Testis (tissue), 2 donors: ENCODE measurements at regions not wholly inside any gene's neighbourhood (a gene's known extent, or its start where the extent isn't known, plus 50 kb on each side); places are given as distances from the start of the nearest gene placed in this dataset.

Experiments
- POLR2A ChIP-seq: fragments of 450-650 bp; IDR thresholded peaks from one replicate; pipeline ENCODE4 v1.6.1; 2017; ENCODE audit warnings: antibody characterized with exemption, mild to moderate bottlenecking, moderate library complexity
- TF ChIP-seq, protein P1 (sequence below), 3 experiments: fragments of 450-650 bp in 2 of 3; fragments of 200-600 bp in 1 of 3; sonication (generic) in 1 of 3; IDR thresholded peaks; one replicate each; pipeline ENCODE4 v1.5.1; 2016 to 2019; ENCODE audit warnings: antibody characterized with exemption in 3 of 3, mild to moderate bottlenecking in 2 of 3, moderate library complexity in 1 of 3

- TF ChIP-seq, protein P1, sequence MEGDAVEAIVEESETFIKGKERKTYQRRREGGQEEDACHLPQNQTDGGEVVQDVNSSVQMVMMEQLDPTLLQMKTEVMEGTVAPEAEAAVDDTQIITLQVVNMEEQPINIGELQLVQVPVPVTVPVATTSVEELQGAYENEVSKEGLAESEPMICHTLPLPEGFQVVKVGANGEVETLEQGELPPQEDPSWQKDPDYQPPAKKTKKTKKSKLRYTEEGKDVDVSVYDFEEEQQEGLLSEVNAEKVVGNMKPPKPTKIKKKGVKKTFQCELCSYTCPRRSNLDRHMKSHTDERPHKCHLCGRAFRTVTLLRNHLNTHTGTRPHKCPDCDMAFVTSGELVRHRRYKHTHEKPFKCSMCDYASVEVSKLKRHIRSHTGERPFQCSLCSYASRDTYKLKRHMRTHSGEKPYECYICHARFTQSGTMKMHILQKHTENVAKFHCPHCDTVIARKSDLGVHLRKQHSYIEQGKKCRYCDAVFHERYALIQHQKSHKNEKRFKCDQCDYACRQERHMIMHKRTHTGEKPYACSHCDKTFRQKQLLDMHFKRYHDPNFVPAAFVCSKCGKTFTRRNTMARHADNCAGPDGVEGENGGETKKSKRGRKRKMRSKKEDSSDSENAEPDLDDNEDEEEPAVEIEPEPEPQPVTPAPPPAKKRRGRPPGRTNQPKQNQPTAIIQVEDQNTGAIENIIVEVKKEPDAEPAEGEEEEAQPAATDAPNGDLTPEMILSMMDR (IDR thresholded peaks at IDR 0.05), result no peak
- TF ChIP-seq POLR2A, result no peak
These were observed 111.1 kb upstream of the DTNBP1 start for GRCh38 chr6:15773806-15774410.
